Anterior cingulate cortex (tissue), 58 donors: ENCODE measurements at regions not wholly inside any gene's neighbourhood (a gene's known extent, or its start where the extent isn't known, plus 50 kb on each side); places are given as distances from the start of the nearest gene placed in this dataset.

Source experiments
- DNase-seq, 58 donors: peaks; one replicate each; lab custom pipeline; 2025; lab: John Stamatoyannopoulos, UW

GRCh38 chr17:71926746-71927398 lies 193.9 kb upstream of the SOX9 start:
- no peak for DNase-seq

- DNase-seq = no peak
Measured at GRCh38 chr17:71933306-71933705, 187.5 kb upstream of the SOX9 start.

DNA sequence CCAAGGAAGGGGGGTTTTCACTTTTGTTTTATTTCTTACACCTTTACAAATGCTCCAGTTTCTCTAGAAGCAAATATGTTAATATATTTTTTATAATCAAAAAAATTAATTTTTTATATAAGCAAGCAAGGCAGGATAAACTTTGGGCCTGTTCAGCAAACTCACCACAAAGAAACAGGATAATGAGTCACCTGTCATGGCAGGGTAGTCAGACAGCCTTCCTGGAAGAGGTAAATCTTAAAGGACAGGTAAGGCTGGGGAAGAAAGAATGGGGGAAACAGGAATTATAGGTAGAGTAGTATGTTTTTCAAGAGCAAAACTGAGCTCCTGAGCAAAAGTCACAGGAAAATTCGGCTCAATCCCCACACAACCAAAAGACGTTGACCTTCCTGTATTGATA lies 186.3 kb upstream of the SOX9 start:
- DNase-seq = no peak

DNA sequence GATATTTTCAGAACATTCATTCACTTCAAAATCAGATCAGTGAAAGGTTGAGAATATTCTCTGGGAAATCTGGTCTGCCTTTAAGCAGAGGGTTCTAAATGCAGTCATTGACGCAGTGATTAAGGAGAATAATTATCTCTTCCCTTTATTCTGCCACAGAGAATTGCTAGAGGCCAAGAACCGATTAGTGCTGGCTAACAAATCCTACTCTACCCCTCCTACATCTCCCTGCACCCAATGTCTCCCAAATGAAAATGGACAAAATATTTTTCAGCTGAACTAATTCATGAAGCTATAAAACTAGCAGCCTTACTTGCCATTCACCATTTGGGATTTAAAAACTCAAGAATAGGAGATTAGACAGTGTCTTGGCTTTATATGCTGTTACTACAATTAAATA lies 185.5 kb upstream of the SOX9 start:
- no peak for DNase-seq

GRCh38 chr17:71936977-71937376 lies 183.8 kb upstream of the SOX9 start:
- DNase-seq = no peak

DNA sequence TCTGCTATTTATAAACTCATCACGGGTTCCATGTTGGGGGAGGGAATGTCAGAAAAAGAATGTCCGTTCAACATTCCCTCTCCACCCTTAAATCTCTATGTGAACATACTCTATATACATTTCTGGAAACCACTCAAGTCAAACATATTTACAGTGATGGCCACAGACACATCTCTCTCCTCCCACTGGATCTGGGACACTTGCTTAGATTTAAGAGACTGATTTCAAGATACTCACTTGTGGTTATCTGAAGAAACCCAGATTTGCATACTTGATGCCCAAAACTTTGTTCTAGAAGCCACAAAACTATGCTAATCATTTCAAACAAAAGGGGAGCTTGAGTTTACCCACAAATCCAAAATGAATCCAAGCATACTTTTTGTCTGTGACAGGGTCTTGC lies 182.9 kb upstream of the SOX9 start:
- no peak for DNase-seq

GRCh38 chr17:71938340-71939010 lies 182.3 kb upstream of the SOX9 start:
- DNase-seq = peak in 8 of 58 donors; percentile 2 to 14 (median 4)

GRCh38 chr17:71941920-71942319 lies 178.9 kb upstream of the SOX9 start:
- no peak for DNase-seq

- peak in 15 of 58 donors; percentile 2 to 25 (median 9) for DNase-seq
Measured at GRCh38 chr17:71942626-71943025, 178.2 kb upstream of the SOX9 start.

GRCh38 chr17:71948703-71949422 lies 172.0 kb upstream of the SOX9 start:
- no peak for DNase-seq

GRCh38 chr17:71959154-71959553 lies 161.7 kb upstream of the SOX9 start:
- no peak for DNase-seq

- no peak for DNase-seq
Measured at GRCh38 chr17:71963351-71963750, 157.5 kb upstream of the SOX9 start.

DNA sequence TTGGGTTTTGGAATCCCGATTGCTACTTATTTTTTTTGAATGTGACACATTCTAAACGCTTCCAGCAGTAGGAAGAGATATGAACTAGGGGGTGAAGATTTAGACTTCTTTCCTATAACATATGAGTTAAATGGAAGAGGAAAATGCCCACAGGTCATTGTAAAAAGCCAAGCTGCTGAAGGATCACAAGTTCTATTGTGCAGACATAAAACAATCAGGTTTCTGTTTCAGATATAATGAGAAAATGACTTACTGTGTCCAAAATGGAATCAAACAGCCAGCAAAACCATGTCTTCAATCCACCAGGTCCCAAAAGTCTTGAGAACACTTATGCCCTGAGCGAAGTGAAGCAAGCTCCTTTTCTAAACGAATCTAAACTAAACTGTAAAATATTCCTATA lies 157.0 kb upstream of the SOX9 start:
- no peak for DNase-seq

GRCh38 chr17:71964559-71964958 lies 156.3 kb upstream of the SOX9 start:
- no peak for DNase-seq

- no peak for DNase-seq
Measured at GRCh38 chr17:71966055-71966454, 154.8 kb upstream of the SOX9 start.

- DNase-seq = peak in 3 of 58 donors; percentile 5 to 12 (median 9)
Measured at GRCh38 chr17:71966459-71967313, 154.1 kb upstream of the SOX9 start.

- DNase-seq = no peak
Measured at GRCh38 chr17:71969500-71969899, 151.3 kb upstream of the SOX9 start.

DNA sequence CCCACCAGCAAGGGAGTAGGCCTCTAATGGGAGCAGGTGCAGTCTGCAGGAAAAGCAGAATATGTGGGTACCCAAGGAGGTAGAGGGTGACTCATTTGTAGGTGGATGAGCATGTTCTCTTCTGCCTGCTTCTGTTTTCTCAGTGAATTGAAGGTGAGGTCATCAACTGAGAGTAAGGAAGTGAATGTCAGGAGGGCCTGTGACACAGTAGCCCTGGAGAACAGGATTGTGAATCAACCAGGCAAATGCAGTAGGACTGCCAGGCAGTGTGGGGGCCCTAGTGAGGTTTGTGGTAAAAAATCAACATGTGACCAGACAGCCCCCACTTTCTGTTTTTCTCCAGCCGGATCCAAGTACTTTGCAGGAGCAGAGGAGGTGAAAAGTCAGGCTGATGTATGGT lies 150.5 kb upstream of the SOX9 start:
- no peak for DNase-seq

DNA sequence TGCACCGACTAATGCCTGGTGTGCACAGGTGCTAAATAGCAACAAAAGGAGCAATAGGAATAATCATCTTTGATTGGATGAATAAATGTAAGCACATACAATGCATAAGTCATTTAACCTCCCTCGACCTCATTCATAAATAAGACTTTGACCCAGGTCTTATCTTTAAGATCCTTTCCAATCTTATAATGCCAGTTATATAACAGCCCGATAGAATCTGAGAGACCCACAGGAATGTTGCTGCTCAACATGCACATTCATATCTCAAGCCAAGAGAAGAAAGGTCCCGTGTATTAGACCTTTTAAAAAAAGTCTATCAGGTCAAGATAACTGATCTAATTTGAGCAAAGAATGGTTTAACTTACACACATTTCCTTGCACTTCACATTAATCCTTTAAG lies 146.8 kb upstream of the SOX9 start:
- no peak for DNase-seq

GRCh38 chr17:71975331-71975801 lies 145.5 kb upstream of the SOX9 start:
- peak in 37 of 58 donors; percentile 2 to 67 (median 24) for DNase-seq
